ENCODE measurements at regions not wholly inside any gene's neighbourhood (a gene's known extent, or its start where the extent isn't known, plus 50 kb on each side); places are given as distances from the start of the nearest gene placed in this dataset.

GRCh38 chr6:25179051-25179778 lies 100.0 kb upstream of the CARMIL1 start:
- Histone ChIP-seq H3K4me1 (ENCODE audit: insufficient read depth) (peaks cover 17% of the 10 kb centered on the region), H4K20me1 (ENCODE audit: insufficient read depth, poor library complexity, severe bottlenecking) (no peaks in the 10 kb centered on the region), H3K9me2 (replicated peaks; ENCODE audit: insufficient read depth) (no peaks in the 10 kb centered on the region), H3K79me2 (no peaks in the 10 kb centered on the region), H2AFZ (no peak overlapping the region), H3K4me3 (no peak overlapping the region), H3K9me3 (ENCODE audit: low read depth) (no peaks in the 10 kb centered on the region), H3K36me3 (replicated peaks; ENCODE audit: insufficient read depth, low read depth) (no peaks in the 10 kb centered on the region), H3K27ac (peak overlapping the region; percentile 54), H3K27me3 (no peaks in the 10 kb centered on the region), H3K4me2 (no peak overlapping the region)
- 59% methylated on average over 4 of the region's 4 CpGs for WGBS (ENCODE audit: low lambda C conversion rate, missing lambda C conversion rate)
- TF ChIP-seq EZH2 (IDR thresholded peaks at IDR 0.05; ENCODE audit: borderline replicate concordance) = no peak
- TF ChIP-seq CTCF (IDR thresholded peaks at IDR 0.05; ENCODE audit: poor library complexity) = no peak
- no peak for TF ChIP-seq EZH2phosphoT487 (IDR thresholded peaks at IDR 0.05; ENCODE audit: low read depth, severe bottlenecking, unreplicated experiment)
- DNase-seq (ENCODE audit: low spot score) = peak; percentile 38

GRCh38 chr6:25180630-25181349 lies 98.4 kb upstream of the CARMIL1 start:
- Histone ChIP-seq H3K9me2 (replicated peaks; ENCODE audit: insufficient read depth) (no peaks in the 10 kb centered on the region), H2AFZ (no peak overlapping the region), H3K4me1 (ENCODE audit: insufficient read depth) (peaks cover 8% of the 10 kb centered on the region), H3K27ac (no peak overlapping the region), H3K4me3 (no peak overlapping the region), H3K9me3 (ENCODE audit: low read depth) (no peaks in the 10 kb centered on the region), H3K79me2 (no peaks in the 10 kb centered on the region), H3K4me2 (no peak overlapping the region), H4K20me1 (ENCODE audit: insufficient read depth, poor library complexity, severe bottlenecking) (no peaks in the 10 kb centered on the region), H3K36me3 (replicated peaks; ENCODE audit: insufficient read depth, low read depth) (no peaks in the 10 kb centered on the region), H3K27me3 (no peaks in the 10 kb centered on the region)
- WGBS (ENCODE audit: low lambda C conversion rate, missing lambda C conversion rate) = 89% methylated on average over 11 of the region's 11 CpGs
- no peak for TF ChIP-seq EZH2 (IDR thresholded peaks at IDR 0.05; ENCODE audit: borderline replicate concordance)
- no peak for TF ChIP-seq EZH2phosphoT487 (IDR thresholded peaks at IDR 0.05; ENCODE audit: low read depth, severe bottlenecking, unreplicated experiment)
- TF ChIP-seq CTCF (IDR thresholded peaks at IDR 0.05; ENCODE audit: poor library complexity) = no peak
- no peak for DNase-seq (ENCODE audit: low spot score)

- H3K4me1 ChIP-seq (ENCODE audit: insufficient read depth) = peaks cover 8% of the 10 kb centered on the region
- 82% methylated on average over 4 of the region's 4 CpGs for WGBS (ENCODE audit: low lambda C conversion rate, missing lambda C conversion rate)
- H3K4me2 ChIP-seq = no peak overlapping the region
- H3K79me2 ChIP-seq = no peaks in the 10 kb centered on the region
- H3K36me3 ChIP-seq (replicated peaks; ENCODE audit: insufficient read depth, low read depth) = no peaks in the 10 kb centered on the region
- H2AFZ ChIP-seq = no peak overlapping the region
- TF ChIP-seq EZH2 (IDR thresholded peaks at IDR 0.05; ENCODE audit: borderline replicate concordance) (no peak), EZH2phosphoT487 (IDR thresholded peaks at IDR 0.05; ENCODE audit: low read depth, severe bottlenecking, unreplicated experiment) (no peak), CTCF (IDR thresholded peaks at IDR 0.05; ENCODE audit: poor library complexity) (no peak)
- H3K27ac ChIP-seq = no peak overlapping the region
- no peaks in the 10 kb centered on the region for H3K27me3 ChIP-seq
- DNase-seq (ENCODE audit: low spot score) = no peak
- no peak overlapping the region for H3K4me3 ChIP-seq
- no peaks in the 10 kb centered on the region for H4K20me1 ChIP-seq (ENCODE audit: insufficient read depth, poor library complexity, severe bottlenecking)
- no peaks in the 10 kb centered on the region for H3K9me3 ChIP-seq (ENCODE audit: low read depth)
- no peaks in the 10 kb centered on the region for H3K9me2 ChIP-seq (replicated peaks; ENCODE audit: insufficient read depth)
Measured at GRCh38 chr6:25181350-25181724, 97.8 kb upstream of the CARMIL1 start.

Data from hepatocyte (in vitro differentiated cells).